A549 (cell line): ENCODE measurements at regions not wholly inside any gene's neighbourhood (a gene's known extent, or its start where the extent isn't known, plus 50 kb on each side); places are given as distances from the start of the nearest gene placed in this dataset.
A peak's percentile ranks its signal among the peaks of the same experiment; 100 is the strongest.

Experiments
- EHF ChIP-seq: fragments of 250-450 bp; sonication (Bioruptor Pico); IDR thresholded peaks from 2 replicates; pipeline ENCODE4 v1.5.0; 2020; ENCODE audit warnings: mild to moderate bottlenecking
- EP300 ChIP-seq, 2 experiments: fragments of >200 bp; sonication (Bioruptor Twin); formaldehyde crosslinking; IDR thresholded peaks; 2 replicates in 1 of 2; 3 replicates in 1 of 2; pipeline ENCODE4 v1.6.1; 2016 to 2017
- JUN ChIP-seq, 2 experiments: fragments of >200 bp; sonication (Bioruptor Twin); formaldehyde crosslinking; IDR thresholded peaks; 2 replicates in 1 of 2; 3 replicates in 1 of 2; pipeline ENCODE4 v1.6.1; 2016 to 2017
- KDM1A ChIP-seq: fragments of 200-600 bp; sonication (generic); IDR thresholded peaks from 2 replicates; pipeline ENCODE4 v1.6.1; 2016; ENCODE audit warnings: low read depth, mild to moderate bottlenecking
- KDM5A ChIP-seq: fragments of 200-600 bp; sonication (generic); IDR thresholded peaks from 2 replicates; pipeline ENCODE4 v1.6.1; 2016; ENCODE audit warnings: antibody characterized with exemption, mild to moderate bottlenecking
- MAFK ChIP-seq: fragments of 450-650 bp; IDR thresholded peaks from 2 replicates; pipeline ENCODE4 v1.6.1; 2014; ENCODE audit not compliant: partially characterized antibody
- POLR2A ChIP-seq: IDR thresholded peaks from 2 replicates; pipeline ENCODE4 v1.6.1; 2012; ENCODE audit warnings: mild to moderate bottlenecking, low read length
- RAD21 ChIP-seq, 2 experiments: fragments of >200 bp in 1 of 2; sonication (Bioruptor Twin) in 1 of 2; formaldehyde crosslinking in 1 of 2; IDR thresholded peaks in 1 of 2; conservative IDR thresholded peaks in 1 of 2; 2 replicates in 1 of 2; 3 replicates in 1 of 2; pipeline ENCODE4 v1.6.1; 2012 to 2018; ENCODE audit warnings: inconsistent platforms in 1 of 2
- TF ChIP-seq, protein P1 (sequence below): fragments of >200 bp; sonication (Bioruptor Twin); formaldehyde crosslinking; IDR thresholded peaks from 3 replicates; pipeline ENCODE4 v1.5.1; 2016
- TF ChIP-seq, protein P2 (sequence below): IDR thresholded peaks from 2 replicates; pipeline ENCODE4 v1.6.1; 2012
- TF ChIP-seq, protein P3 (sequence below): fragments of 200-600 bp; sonication (generic); IDR thresholded peaks from 2 replicates; pipeline ENCODE4 v1.6.1; 2016; ENCODE audit warnings: antibody characterized with exemption, mild to moderate bottlenecking, moderate library complexity

DNA sequence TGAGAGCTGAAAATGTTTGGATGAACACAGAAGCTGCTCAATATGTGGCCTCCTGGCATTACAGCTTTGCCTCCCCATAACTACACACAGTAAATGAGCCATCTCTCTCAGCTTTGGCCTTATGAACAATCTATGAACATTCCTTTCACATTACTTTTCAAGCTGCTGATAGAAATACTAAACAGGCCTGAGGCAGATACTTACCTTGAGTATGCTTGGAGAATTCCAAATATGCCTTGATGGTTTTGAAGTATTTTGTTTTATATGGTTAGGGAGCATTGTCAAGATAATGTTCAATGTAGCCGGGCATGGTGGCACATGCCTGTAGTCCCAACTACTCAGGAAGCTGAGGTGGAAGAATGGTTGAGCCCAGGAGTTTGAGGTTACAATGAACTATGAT is 104.5 kb downstream of the CD24 start:
- TF ChIP-seq EP300 (IDR thresholded peaks at IDR 0.05) (peak in 1 of 2 experiments; percentile 41; a peak in 1 of 5 replicates), MAFK (no peak), POLR2A (no peak), RAD21 (conservative IDR thresholded peaks at IDR 0.05 in 1 of 2, IDR thresholded peaks at IDR 0.05 in 1 of 2) (no peak), KDM1A (no peak), JUN (IDR thresholded peaks at IDR 0.05) (no peak), KDM5A (no peak), EHF (CRISPR knock-in tag) (no peak)
- TF ChIP-seq, protein P1, sequence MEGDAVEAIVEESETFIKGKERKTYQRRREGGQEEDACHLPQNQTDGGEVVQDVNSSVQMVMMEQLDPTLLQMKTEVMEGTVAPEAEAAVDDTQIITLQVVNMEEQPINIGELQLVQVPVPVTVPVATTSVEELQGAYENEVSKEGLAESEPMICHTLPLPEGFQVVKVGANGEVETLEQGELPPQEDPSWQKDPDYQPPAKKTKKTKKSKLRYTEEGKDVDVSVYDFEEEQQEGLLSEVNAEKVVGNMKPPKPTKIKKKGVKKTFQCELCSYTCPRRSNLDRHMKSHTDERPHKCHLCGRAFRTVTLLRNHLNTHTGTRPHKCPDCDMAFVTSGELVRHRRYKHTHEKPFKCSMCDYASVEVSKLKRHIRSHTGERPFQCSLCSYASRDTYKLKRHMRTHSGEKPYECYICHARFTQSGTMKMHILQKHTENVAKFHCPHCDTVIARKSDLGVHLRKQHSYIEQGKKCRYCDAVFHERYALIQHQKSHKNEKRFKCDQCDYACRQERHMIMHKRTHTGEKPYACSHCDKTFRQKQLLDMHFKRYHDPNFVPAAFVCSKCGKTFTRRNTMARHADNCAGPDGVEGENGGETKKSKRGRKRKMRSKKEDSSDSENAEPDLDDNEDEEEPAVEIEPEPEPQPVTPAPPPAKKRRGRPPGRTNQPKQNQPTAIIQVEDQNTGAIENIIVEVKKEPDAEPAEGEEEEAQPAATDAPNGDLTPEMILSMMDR, result no peak
- TF ChIP-seq, protein P2, sequence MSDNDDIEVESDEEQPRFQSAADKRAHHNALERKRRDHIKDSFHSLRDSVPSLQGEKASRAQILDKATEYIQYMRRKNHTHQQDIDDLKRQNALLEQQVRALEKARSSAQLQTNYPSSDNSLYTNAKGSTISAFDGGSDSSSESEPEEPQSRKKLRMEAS, result peak; percentile 42; the same call in 1 of the 2 replicates
- TF ChIP-seq, protein P3, sequence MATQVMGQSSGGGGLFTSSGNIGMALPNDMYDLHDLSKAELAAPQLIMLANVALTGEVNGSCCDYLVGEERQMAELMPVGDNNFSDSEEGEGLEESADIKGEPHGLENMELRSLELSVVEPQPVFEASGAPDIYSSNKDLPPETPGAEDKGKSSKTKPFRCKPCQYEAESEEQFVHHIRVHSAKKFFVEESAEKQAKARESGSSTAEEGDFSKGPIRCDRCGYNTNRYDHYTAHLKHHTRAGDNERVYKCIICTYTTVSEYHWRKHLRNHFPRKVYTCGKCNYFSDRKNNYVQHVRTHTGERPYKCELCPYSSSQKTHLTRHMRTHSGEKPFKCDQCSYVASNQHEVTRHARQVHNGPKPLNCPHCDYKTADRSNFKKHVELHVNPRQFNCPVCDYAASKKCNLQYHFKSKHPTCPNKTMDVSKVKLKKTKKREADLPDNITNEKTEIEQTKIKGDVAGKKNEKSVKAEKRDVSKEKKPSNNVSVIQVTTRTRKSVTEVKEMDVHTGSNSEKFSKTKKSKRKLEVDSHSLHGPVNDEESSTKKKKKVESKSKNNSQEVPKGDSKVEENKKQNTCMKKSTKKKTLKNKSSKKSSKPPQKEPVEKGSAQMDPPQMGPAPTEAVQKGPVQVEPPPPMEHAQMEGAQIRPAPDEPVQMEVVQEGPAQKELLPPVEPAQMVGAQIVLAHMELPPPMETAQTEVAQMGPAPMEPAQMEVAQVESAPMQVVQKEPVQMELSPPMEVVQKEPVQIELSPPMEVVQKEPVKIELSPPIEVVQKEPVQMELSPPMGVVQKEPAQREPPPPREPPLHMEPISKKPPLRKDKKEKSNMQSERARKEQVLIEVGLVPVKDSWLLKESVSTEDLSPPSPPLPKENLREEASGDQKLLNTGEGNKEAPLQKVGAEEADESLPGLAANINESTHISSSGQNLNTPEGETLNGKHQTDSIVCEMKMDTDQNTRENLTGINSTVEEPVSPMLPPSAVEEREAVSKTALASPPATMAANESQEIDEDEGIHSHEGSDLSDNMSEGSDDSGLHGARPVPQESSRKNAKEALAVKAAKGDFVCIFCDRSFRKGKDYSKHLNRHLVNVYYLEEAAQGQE, result no peak
